Activated naive CD4-positive, alpha-beta T cell treated with anti-CD3 and anti-CD28 coated beads, Interleukin-2, amount 50 U/mL, for 24 hours (primary cell): ENCODE measurements at regions not wholly inside any gene's neighbourhood (a gene's known extent, or its start where the extent isn't known, plus 50 kb on each side); places are given as distances from the start of the nearest gene placed in this dataset.

Experiments
- H3K27ac Mint-ChIP-seq: one replicate; pipeline ENCODE4 v1.8.0; 2021; ENCODE audit warnings: mild to moderate bottlenecking, mixed read lengths
- H3K27me3 Mint-ChIP-seq: one replicate; pipeline ENCODE4 v1.8.0; 2021; ENCODE audit warnings: mixed read lengths
- H3K36me3 Mint-ChIP-seq: one replicate; pipeline ENCODE4 v1.8.0; 2021; ENCODE audit warnings: mixed read lengths
- H3K4me1 Mint-ChIP-seq: one replicate; pipeline ENCODE4 v1.8.0; 2021; ENCODE audit warnings: mixed read lengths
- H3K4me3 Mint-ChIP-seq: one replicate; pipeline ENCODE4 v1.8.0; 2021; ENCODE audit warnings: mild to moderate bottlenecking, mixed read lengths
- H3K9me3 Mint-ChIP-seq: one replicate; pipeline ENCODE4 v1.8.0; 2021; ENCODE audit warnings: mixed read lengths

DNA sequence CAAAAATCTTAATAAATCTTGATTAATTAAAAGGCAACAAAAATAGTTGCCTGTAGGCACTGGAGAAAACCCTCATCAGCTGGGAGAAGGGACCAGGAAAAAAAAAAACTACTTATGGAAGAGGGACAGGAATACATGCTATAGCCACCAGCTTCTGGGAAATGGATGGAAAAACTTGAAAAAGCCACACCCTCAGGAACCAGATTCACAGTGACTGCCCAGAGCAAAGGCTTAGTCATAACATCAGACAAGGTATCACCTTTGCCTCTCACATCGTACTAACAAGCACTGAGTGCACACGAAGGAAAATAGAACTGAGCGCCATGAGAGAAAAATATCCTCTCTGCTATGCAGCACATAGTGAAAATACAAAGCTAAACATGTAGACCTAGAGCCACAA is 116.9 kb upstream of the GYPC start:
- H3K27me3 Mint-ChIP-seq, result peaks cover 9% of the 10 kb centered on the region
- peaks cover 4% of the 10 kb centered on the region for H3K4me1 Mint-ChIP-seq
- H3K27ac Mint-ChIP-seq, result no peak overlapping the region
- H3K4me3 Mint-ChIP-seq, result no peak overlapping the region
- H3K36me3 Mint-ChIP-seq, result peaks cover 4% of the 10 kb centered on the region
- peaks cover 19% of the 10 kb centered on the region for H3K9me3 Mint-ChIP-seq

DNA sequence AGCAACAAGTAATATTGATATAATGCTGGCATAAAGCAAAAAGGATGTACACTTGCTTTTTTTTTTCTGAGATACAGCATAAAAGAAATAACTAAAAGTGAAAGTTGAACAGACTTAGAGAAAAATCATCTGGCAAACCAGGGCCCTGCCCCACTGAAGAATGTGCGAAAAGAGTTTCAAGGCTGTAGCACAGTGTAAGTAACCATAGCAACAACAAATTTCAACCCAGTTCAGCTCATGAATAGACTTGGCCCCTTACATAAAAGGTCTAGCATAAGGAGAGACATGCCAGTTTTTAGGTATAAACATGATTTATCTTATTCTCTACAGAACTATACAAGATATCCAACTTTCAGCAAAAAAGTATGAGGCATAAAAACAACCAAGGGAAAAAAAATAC is 113.7 kb upstream of the GYPC start:
- H3K9me3 Mint-ChIP-seq, result peaks cover 19% of the 10 kb centered on the region
- H3K4me3 Mint-ChIP-seq, result no peak overlapping the region
- no peaks in the 10 kb centered on the region for H3K4me1 Mint-ChIP-seq
- peaks cover 2% of the 10 kb centered on the region for H3K27me3 Mint-ChIP-seq
- peaks cover 4% of the 10 kb centered on the region for H3K36me3 Mint-ChIP-seq
- H3K27ac Mint-ChIP-seq, result no peak overlapping the region

DNA sequence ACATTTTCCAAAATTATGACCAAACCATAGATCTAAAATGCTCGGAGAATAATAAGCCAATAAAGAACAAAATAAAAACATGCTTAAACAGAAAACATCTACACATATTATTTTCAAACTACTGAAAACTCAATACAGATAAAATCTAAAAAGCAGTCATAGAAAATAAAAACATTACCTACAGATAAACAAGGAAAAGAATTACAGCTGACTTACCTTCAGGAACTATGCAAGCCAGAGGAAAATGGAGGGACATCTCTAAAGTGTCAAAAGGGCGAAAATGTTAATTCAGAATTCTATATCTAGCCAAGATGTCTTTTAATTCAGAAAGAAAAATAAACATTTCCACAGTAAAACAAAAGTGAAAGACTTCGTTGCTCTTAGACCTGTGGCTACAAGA is 112.9 kb upstream of the GYPC start:
- peaks cover 4% of the 10 kb centered on the region for H3K36me3 Mint-ChIP-seq
- no peak overlapping the region for H3K4me3 Mint-ChIP-seq
- peaks cover 2% of the 10 kb centered on the region for H3K27me3 Mint-ChIP-seq
- H3K27ac Mint-ChIP-seq, result no peak overlapping the region
- no peaks in the 10 kb centered on the region for H3K4me1 Mint-ChIP-seq
- peaks cover 19% of the 10 kb centered on the region for H3K9me3 Mint-ChIP-seq

DNA sequence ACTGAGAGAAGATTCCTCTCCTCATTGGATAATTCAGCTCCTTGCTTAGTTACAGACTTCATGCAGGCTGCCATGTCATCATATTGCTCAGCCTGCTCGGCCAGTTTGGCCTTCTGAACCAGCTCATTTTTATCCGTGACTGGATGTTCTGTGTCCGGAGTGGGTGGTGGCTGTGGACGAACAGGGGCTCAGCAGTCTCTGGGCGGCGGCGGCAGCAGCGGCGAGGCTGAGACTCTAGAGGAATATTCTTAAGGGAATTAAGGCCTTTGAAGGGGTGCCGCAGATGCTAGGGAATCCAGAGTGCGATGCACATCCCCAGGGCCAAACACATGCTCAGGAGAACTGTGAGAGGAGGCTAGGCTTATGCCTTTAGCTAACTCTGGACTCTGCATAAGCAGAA is 97.9 kb upstream of the GYPC start:
- no peak overlapping the region for H3K27ac Mint-ChIP-seq
- H3K27me3 Mint-ChIP-seq, result peaks cover 5% of the 10 kb centered on the region
- no peak overlapping the region for H3K4me3 Mint-ChIP-seq

DNA sequence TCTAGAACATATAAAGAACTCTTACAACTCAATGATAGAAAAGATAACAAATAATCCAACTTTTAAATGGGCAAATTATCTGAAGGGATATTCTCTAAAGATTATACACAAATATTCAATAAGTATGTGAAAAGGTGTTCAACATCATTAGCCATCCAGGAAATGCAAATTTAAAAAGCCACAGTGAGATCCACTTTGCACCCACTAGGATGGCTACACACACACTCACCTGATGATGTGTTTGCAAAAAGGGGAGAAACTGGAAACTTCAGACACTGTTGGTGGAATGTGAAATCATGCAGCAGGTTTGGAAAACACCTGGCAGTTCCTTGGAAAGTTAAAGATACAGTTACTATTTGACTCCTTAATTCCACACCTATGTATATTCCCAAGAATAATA is 87.2 kb upstream of the GYPC start:
- Mint-ChIP-seq H3K4me1 (no peaks in the 10 kb centered on the region), H3K27ac (no peak overlapping the region), H3K36me3 (no peaks in the 10 kb centered on the region), H3K27me3 (no peaks in the 10 kb centered on the region), H3K9me3 (no peaks in the 10 kb centered on the region), H3K4me3 (no peak overlapping the region)

More for the DNA sequence above, 97.9 kb upstream of the GYPC start:
- Mint-ChIP-seq H3K36me3 (peaks cover 3% of the 10 kb centered on the region), H3K4me1 (no peaks in the 10 kb centered on the region), H3K9me3 (peaks cover 6% of the 10 kb centered on the region)

DNA sequence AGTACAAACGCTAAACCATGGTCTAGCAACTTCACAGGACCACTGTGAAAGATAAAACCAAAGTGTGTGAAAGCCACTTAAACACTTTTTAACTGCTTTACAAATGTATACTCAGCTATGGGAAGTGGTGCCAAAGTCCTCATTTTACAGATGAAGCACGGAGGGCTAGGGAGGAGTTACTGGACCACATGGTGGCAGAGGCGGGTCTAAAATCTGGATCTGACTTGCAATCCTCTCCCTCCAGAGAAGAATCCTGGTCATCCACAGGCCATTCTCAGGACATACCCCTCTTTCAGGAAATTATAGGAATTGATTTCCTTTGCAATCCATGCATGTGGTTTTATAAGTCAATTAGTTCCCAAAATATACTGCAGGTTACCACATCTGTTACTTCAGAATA is 84.6 kb upstream of the GYPC start:
- no peaks in the 10 kb centered on the region for H3K4me1 Mint-ChIP-seq
- no peak overlapping the region for H3K27ac Mint-ChIP-seq
- no peaks in the 10 kb centered on the region for H3K36me3 Mint-ChIP-seq
- no peaks in the 10 kb centered on the region for H3K27me3 Mint-ChIP-seq
- H3K4me3 Mint-ChIP-seq, result no peak overlapping the region
- no peaks in the 10 kb centered on the region for H3K9me3 Mint-ChIP-seq

DNA sequence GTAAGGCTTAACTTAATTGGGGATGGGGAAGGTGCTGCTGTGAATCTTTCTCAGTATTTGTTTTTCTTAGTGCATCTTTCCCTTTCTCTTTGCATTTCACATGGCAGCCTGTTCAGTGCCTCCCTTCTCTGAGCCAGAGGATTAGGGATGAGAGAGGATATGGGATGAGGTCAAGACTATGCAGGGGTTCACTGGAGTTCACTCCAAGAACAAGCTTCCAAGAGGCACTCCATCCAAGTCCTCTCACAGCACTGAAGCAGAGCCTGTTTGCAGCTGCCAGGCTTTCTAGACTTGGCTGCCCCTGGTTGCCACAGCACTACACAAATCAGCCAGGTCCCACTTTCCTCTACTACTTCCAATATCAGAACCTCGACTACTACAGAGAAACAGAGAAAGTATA is 80.3 kb upstream of the GYPC start:
- no peaks in the 10 kb centered on the region for H3K36me3 Mint-ChIP-seq
- H3K4me1 Mint-ChIP-seq, result no peaks in the 10 kb centered on the region
- H3K4me3 Mint-ChIP-seq, result no peak overlapping the region
- H3K9me3 Mint-ChIP-seq, result no peaks in the 10 kb centered on the region
- H3K27me3 Mint-ChIP-seq, result no peaks in the 10 kb centered on the region
- no peak overlapping the region for H3K27ac Mint-ChIP-seq

DNA sequence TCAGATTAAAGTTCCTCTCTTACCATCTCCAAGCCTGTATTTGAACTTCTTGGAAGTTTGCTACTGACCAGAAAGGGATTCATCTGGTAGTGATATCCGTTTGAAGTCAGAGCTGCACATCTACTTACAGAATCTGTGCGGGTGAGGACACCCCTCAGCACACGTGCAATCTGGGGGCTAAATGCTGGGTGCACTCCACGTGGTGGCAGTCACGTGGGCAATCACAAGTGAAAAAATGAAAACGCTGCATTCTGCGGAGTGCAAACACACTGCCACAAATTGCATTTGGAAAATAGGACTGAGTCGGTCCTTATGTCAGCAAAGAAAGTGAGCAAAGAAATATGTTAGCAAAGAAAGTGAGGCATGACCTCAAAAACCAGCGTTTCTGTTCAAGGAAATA is 76.1 kb upstream of the GYPC start:
- no peak overlapping the region for H3K27ac Mint-ChIP-seq
- no peaks in the 10 kb centered on the region for H3K36me3 Mint-ChIP-seq
- no peaks in the 10 kb centered on the region for H3K4me1 Mint-ChIP-seq
- H3K4me3 Mint-ChIP-seq, result no peak overlapping the region
- H3K27me3 Mint-ChIP-seq, result no peaks in the 10 kb centered on the region
- no peaks in the 10 kb centered on the region for H3K9me3 Mint-ChIP-seq

DNA sequence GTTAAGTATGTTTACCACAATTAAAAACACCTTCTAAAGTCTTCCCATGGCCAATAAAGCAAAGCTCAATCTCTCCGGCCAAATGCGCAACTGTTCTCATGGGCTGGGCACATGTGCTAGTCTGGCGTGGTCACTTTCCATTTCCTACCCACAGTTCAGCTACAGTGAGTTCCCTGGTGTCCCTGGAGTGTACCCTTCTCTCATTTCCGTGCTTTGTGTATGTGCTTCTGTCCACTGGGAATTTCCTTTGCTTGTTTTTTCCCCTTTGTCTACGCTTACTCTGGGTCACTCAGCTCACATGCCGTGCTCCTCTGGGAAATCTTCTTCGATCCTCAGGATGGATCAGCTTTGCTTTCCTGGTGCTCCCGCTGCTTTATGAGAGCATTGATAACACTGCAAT is 69.6 kb upstream of the GYPC start:
- Mint-ChIP-seq H3K27me3 (peaks cover 2% of the 10 kb centered on the region), H3K4me1 (no peaks in the 10 kb centered on the region), H3K36me3 (no peaks in the 10 kb centered on the region), H3K4me3 (no peak overlapping the region), H3K9me3 (no peaks in the 10 kb centered on the region), H3K27ac (no peak overlapping the region)

DNA sequence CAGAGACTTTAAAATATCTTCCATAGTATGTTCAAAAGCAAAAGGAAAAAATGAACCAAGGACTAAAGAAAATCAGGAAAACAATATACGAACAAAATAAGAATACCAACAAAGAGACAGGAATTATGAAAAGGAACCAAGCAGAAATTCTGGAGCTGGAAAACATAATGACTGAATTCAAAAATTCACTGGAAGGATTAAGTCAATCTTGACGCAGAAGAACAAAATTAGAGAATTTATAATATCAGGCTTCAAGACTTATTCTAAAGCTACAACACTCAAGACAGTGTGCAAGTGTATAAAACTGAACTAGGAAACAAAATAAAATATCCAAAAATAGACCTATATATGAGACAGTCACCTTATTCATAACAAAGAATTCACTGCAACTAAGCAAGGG is 56.9 kb upstream of the GYPC start:
- Mint-ChIP-seq H3K4me3 (no peak overlapping the region), H3K9me3 (peaks cover 19% of the 10 kb centered on the region), H3K36me3 (no peaks in the 10 kb centered on the region), H3K27me3 (no peaks in the 10 kb centered on the region), H3K4me1 (no peaks in the 10 kb centered on the region), H3K27ac (no peak overlapping the region)

DNA sequence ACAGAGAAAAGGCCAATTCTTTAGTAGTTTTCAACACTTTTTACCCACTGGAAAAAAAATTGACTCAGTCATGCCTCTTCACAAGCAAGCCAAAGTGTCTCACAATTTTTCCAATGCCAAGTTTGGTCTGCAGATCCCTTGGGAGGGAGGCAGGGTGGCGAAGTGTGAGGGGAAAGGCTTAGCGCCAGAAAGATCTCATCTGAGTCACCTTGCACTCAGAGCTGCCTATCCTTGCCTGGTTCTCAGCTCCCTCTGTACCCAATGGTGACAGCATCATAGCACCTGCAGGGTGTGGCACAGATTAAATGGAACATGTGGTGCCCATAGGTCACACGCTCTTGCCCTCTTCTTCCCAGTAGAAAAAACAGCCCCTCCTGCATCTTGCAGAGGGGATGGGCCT is 55.2 kb upstream of the GYPC start:
- no peak overlapping the region for H3K4me3 Mint-ChIP-seq
- no peak overlapping the region for H3K27ac Mint-ChIP-seq
- H3K27me3 Mint-ChIP-seq, result no peaks in the 10 kb centered on the region
- H3K9me3 Mint-ChIP-seq, result peaks cover 30% of the 10 kb centered on the region
- H3K36me3 Mint-ChIP-seq, result peaks cover 13% of the 10 kb centered on the region
- no peaks in the 10 kb centered on the region for H3K4me1 Mint-ChIP-seq

DNA sequence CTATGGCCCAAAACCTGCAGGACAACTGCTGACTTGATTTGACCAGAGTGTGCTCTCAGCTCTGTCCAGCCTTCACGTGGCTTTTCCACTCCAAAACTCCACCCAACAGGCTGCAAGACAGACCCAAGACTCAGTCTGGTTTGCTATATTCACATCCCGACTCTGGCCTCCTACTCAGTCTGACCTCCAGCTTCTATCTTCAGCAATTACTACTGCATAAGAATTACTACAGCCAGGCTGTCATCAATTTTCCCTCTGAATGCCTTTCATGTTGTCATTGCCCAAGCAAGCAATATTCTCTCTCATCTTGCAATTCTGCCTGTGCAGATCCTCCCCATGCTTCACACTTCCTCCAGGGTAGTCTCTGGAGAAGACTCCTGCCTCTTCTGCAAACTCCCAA is 53.6 kb upstream of the GYPC start:
- H3K27me3 Mint-ChIP-seq, result no peaks in the 10 kb centered on the region
- H3K36me3 Mint-ChIP-seq, result peaks cover 13% of the 10 kb centered on the region
- no peak overlapping the region for H3K4me3 Mint-ChIP-seq
- H3K9me3 Mint-ChIP-seq, result peaks cover 30% of the 10 kb centered on the region
- no peaks in the 10 kb centered on the region for H3K4me1 Mint-ChIP-seq
- no peak overlapping the region for H3K27ac Mint-ChIP-seq
